ENCODE measurements at regions not wholly inside any gene's neighbourhood (a gene's known extent, or its start where the extent isn't known, plus 50 kb on each side); places are given as distances from the start of the nearest gene placed in this dataset.
"Not testable (repeated sequence)": the region's sequence is repeated elsewhere in the genome, so short reads cannot be mapped to it uniquely, and the experiment has no call there.

DNA sequence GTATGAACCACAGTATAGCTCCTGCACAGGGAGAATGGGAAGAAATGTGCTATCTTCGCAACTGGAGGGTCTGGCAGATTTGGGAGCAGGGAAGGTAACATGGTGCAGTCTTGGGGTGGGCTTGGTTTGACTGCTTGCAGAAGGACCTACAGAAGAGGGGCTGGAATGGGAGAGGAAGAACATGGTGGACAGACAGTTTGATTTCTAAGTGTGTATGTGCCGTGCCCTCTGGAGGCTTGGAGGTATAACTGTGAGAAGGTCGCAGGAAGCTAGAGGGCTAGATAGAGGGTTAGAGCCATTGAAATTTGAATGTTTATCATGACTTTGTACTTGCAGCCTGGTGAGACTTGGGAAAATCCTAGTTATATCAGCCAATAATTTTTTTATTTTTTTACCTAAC is 169.2 kb downstream of the SQOR start:
- DNase-seq (ENCODE audit: low read depth in 2 of 3, low spot score in 2 of 3): no peak

DNA sequence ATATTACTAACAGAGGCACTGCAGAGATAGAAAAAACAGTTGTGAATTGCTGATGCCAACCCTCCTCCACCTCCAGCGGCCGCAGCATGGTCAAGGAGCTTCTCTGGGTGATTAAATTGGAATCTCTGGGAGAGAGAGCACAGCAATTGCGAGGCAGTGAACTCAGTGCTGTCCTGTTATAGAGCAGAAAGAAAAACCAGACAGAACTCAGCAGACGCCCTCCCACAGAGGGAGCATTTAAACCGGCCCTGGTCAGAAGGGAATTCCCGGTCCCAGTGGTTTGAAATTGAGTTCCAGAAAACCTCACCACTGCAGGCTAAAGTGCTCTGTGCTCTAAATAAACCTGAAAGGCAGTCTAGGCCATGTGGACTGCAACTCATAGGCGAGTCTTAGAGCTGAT is 175.4 kb downstream of the SQOR start:
- no peak for DNase-seq (ENCODE audit: low read depth in 2 of 3, low spot score in 2 of 3)

DNA sequence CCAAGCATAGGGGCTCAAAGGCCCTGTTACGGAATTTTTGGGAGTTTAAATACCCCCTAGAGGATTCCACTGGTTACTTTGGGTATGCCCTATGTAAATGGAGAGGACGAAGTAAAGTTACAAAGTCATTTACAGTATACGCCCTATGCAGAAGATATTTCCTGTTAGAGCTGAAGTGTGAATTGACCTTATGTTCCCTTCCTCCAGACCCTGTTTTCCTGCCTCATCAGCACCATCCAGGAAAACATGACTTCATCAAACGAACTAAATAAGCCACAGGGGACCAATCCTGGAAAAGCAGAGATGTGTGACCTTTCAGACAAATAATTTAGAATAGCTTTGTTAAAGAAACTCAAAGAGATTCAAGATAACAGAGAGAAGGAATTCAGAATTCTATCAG is 177.4 kb downstream of the SQOR start:
- no peak for DNase-seq (ENCODE audit: low read depth in 2 of 3, low spot score in 2 of 3)

DNA sequence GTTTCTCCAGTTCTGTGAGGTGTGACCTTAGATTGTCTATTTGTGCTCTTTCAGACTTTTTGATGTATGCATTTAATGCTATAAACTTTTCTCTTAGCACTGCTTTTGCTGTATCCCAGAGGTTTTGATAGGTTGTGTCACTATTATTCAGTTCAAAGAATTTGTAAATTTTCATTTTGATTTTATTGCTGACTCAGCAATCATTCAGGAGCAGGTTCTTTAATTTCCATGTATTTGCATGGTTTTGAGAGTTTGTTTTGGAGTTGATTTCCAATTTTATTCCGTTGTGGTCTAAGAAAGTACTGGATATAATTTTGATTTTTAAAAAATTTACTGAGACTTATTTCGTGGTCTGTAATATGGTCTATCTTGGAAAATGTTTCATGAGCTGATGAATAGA is 182.7 kb downstream of the SQOR start:
- not testable (repeated sequence) for DNase-seq (ENCODE audit: low read depth in 2 of 3, low spot score in 2 of 3)

DNA sequence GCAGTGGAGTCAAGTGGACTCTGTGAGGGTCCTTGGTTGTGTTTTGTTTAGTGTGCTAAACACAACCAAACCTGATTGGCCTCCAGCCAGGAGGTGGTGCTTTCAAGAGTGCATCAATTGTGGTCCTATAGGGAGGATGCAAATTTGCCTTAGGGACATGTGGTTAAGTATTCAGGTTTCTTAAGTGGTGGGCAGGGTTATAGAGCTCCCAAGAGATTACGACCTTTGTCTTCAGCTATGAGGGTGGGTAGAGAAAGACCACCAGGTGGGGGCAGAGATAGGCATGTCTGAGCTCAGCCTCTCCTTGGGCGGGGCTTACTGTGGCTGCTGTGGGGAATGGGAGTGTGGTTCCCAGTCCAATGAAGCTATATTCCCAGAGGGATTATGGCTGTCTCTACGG is 186.6 kb downstream of the SQOR start:
- DNase-seq (ENCODE audit: low read depth in 2 of 3, low spot score in 2 of 3): no peak

DNA sequence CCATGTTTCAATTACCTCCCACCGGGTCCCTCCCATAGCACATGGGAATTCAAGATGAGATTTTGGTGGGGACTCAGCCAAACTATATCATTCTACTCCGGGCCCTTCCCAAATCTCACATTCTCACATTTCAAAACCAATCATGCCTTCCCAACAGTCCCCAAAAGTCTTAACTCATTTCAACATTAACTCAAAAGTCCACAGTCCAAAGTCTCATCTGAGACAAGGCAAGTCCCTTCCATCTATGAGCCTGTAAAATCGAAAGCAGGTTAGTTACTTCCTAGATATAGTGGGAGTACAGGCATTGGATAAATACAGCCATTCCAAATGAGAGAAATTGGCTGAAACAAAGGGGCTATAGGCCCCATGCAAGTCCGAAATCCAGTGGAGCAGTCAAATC is 188.1 kb downstream of the SQOR start:
- DNase-seq (ENCODE audit: low read depth in 2 of 3, low spot score in 2 of 3): not testable (repeated sequence)

DNA sequence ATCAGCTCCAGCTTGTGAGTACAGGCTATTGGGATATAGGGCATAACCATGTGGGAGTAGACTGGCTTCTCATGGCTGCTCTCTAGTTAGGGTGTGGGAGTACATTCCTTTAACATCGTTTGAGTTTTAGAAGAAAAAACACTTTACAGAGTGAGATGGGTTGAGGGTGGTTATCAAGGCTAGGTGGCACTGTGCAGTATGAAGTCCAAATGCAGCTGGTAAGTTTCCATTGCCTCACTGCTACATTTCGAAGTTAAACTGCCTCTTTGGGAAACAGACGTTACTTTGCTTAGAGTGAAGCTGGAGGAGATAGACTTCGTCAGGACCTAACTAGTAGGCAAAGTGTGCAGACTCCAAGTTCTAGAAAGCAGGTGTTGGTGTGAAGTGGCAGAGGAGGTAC is 192.4 kb downstream of the SQOR start:
- no peak for DNase-seq (ENCODE audit: low read depth in 2 of 3, low spot score in 2 of 3)

DNA sequence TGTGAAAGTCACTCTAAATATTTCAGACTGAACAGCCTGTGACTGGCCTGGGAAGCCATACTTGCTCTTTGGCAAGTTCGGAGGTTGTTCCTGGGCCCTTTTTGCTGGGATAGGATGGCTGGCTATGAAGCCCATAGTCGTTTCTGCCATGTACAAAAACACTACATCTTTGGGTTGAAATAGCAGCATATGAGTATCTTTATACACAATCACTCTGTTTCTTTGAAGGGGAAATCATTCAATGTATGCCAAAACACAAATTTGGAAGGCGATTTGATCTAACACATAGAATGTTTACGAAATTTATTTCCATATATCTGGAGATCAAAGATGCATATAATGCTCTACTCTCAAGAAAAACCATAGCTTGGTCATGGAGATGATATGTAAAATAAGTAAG is 192.9 kb downstream of the SQOR start:
- no peak for DNase-seq (ENCODE audit: low read depth in 2 of 3, low spot score in 2 of 3)

DNA sequence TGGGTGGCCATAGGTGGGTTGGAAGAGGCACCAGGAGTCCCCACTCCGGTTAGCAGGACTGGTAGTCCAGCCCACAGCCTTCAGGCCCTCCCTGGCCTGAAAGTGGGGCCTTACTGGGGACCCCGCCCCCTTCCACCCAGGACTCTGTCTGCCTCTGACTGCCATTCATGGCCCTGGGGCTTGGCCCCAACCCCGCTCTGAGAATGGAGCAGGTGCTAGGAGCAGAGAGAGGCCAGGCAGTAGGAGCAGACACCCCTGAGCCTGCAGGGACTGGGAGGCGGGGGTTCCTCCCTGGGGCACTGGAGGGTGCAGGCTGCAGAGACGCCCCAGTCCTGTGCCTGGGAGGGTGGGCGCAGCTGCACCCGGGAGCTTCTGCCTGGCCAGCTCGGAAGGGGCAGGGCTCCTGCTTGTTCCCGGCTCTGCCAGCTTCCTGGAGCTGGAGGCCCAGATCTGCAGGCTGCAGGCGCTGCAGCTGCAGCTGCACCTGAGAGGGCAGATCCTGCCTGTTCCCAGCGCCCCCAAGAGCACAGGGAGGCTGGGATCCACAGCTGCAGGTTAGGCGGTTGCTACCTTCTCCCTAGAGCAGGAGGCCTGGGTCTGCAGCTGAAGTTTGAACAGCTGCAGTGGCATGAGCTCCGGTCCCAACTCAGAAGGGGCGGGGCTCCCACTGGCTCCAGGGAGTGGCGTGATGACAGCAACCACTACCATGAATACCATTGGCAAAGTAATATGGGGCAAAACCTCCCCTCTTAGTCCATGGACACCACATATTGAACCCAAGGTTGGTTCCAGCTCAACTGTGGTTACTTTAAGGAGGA is 194.7 kb downstream of the SQOR start:
- DNase-seq (ENCODE audit: low read depth in 2 of 3, low spot score in 2 of 3): no peak

DNA sequence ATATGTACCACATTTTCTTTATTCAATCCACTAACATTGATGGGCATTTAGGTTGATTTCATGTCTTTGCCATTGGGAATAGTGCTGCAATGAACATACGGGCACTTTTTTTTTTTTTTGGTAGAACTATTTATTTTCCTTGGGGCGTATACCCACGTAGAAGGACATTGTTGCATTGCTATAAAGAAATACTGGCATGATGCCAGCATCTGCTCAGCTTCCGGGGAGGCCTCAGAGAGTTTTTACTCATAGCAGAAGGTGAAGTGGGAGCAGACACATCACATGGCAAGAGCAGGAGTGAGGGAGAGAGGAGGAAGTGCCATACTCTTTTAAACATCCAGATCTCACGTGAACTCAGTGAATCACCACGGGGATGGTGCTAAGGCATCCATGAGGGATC is 197.0 kb downstream of the SQOR start:
- no peak for DNase-seq (ENCODE audit: low read depth in 2 of 3, low spot score in 2 of 3)

DNA sequence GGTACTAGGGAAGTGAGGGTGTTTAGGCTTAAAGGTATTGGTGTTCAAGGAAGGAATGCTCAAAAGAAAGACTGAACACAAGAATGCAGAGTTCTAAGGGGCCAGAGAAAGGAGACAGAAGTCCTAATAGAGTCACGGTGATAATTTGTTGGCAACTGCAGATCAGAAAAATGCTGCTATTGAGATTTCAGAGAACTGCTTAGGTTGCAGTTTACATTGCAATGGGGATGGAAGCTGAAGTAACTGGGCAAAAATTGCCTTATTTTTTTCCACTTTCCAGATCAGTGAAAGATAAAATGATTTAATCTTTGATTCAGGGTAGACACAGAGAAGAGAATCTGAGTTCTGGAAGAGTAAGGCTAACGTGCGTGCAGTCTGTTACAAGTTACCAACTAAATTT is 199.8 kb downstream of the SQOR start:
- no peak for DNase-seq (ENCODE audit: low read depth in 2 of 3, low spot score in 2 of 3)

DNA sequence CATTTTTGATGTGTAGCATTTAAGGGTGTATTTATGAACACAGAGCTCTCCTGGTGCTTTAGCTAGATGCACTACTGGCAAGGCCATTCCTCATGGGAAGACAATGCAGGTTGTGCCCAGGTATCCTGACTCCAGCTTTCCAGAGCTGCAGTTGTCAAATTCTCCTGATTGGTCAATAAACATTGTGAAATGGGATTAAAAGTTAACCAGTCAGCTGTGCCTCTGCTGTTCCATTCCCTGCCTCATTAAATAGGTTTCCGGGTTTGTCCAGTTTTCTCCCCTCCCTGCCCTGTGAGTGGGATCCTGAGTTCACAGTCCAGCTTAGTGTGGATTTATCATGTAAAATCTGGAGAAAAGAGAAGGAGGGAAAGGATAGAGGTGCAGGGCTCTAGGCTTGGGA is 207.3 kb downstream of the SQOR start:
- DNase-seq (ENCODE audit: low read depth in 2 of 3, low spot score in 2 of 3): no peak

DNA sequence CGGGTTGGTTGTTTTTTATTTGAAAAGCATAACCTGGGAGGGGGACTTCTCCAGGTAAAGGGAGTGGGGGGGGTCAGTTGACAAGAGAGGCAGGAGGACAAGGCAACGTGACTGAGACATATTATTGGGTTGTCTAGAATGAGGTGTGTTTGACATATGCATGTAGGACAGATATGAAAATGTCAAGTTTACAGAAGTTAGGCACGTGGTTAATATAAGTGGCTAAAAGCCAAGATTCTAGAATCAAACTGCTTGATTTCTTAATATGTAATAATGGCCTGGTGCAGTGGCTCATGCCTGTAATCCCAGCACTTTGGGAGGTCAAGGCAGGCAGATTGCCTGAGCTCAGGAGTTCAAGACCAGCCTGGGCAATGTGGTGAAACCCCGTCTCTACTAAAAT is 212.8 kb downstream of the SQOR start:
- DNase-seq (ENCODE audit: low read depth in 2 of 3, low spot score in 2 of 3): no peak

DNA sequence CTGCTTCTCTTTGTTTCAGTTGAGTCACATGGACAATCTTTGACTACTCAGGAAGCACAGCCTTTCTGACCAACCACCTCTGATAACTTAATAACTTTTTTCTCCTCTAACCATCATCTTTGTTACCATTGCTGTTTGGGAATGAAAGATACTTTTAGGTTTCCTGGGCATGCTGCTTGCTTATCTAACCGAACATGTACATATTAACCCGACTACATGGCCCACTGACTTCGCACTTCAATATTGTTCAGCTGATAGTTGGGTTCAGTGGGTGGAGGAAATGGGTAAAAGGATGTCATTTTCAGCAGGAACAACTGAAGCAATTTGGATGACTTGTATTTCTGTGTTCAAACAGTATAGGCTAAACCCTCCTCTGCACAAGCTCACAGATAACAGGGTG is 214.3 kb downstream of the SQOR start:
- DNase-seq (ENCODE audit: low read depth in 2 of 3, low spot score in 2 of 3): no peak

DNA sequence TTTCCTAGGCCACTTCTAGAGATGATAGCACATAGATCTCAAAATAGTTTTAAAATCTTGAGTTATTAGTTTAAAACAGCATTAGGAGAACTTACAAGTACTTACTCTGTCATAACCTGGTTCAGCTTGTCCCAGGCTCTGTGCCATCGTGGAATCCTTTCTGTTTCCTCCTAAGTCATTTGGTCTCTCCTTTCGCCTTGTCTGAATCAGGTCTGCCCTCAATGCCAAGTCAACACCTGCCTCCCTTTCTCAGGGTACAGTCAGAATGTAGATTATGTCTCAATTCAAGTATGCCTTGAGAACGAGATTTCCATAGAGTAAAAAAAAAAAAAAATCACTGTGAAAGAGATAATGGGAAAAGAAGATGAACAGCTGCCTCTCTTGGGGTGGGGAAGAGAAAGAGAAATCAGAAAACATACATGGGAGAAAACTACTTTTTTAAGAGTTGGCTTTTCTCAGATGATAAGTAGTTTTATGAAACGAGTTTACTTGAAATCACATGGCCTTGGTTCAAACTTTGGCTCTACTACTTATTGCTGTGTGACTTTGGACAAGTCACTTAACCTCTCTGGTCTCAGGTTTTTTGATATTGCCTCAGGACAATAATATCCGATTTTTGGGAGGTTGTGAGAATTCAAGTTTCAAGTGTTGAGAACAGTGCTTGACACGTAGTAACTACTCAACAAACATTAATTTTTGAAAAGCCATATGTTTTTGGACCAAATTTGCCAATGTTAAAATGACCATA is 219.8 kb downstream of the SQOR start:
- DNase-seq (ENCODE audit: low read depth in 2 of 3, low spot score in 2 of 3): no peak

DNA sequence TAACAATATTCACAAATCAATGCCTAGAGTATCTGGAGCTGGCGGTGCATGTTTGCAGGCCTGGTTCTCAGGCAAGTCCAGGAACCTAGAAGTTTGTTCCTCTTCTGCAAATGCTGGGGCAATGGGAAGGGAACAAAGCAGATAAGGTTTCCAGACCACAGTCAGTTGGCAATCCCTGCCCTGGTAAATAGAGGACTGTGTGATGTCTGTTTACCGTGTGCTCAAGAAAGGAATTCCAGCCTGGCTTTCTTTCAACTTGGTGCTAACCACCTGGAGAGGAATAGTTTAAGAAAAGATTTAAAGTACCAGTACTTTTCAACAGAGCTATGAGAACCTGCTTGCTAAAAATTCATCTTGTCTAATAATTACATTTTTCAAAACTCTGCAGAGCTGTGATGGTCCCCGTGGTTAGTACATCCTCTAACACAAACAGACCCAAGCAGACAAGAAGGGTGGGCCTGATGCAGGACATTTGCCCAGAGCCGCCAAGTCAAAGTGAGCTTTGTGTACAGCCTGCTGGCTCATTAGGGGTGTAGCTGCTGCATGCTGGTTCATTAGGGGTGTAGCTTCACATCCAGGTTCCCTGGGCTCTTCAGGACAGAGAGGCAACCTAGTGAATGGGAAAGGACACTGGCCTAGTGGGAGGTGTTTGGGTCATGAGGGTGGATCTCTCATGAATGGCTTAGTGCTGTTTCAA is 220.5 kb downstream of the SQOR start:
- no peak for DNase-seq (ENCODE audit: low read depth in 2 of 3, low spot score in 2 of 3)

DNA sequence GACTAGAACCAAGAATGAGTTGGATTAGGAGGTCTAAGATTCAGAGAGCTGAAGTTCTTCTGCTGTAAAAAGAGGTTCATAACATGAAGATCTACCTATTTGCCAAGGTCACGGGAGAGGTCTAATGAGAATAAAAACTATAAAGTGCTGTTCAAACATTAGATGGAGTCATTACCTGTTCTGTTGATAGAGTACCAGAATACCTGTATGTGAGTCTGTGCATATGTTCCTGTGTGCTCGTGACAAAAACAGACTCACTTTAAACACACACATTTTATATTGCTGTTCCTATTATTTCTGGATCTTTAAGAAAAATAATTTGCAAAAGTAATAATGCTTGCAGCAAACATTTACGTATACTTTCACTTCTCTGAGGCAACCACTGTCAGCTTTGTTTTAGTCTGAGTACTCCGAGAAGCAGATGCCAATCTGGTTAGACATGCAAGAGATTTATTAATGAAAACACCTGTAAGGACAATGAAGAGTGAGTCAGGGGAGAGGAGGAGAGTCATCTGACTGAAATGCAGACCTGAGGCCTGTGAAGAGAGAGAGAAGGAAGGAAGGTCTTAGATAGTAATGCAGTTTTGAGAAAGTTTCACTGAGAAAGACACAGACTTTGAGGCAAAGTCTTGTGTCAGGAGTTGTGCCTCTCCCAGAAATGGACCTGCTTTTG is 221.2 kb downstream of the SQOR start:
- DNase-seq (ENCODE audit: low read depth in 2 of 3, low spot score in 2 of 3): no peak

DNA sequence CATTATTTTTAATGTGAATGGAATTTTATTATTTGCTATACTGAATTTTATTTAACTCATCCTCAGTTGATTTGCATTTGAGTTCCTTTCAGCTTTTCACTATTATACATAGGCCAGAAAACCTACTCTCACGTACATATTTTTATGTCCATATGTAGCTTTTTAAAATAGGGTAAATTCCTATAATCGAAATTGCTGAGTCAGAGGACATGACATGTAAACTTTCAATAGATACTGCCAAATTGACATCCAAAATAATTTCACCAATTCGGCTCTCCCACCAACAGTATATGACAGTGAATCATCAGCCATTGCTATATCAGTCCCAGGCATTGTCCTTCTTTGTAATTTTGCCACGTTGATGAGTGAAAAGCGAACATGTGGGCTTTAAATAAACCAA is 222.5 kb downstream of the SQOR start:
- no peak for DNase-seq (ENCODE audit: low read depth in 2 of 3, low spot score in 2 of 3)

DNA sequence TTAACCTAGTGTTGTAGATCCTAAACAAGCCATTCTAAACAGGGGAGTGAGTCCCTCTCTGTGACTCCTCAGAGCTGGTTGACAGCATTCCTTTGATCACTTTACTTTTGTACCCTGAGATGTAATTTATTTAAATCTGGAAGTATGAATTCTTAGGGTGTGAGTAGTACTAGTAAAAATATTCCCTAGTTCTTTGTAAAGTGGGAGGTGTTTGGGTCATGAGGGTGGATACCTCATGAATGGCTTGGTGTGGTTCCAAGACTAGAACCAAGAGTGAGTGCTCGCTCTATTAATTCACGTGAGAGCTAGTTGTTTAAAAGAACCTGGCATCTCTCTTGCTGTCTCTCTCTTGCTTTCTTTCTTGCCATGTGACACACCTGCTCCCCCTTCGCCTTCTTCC is 223.7 kb downstream of the SQOR start:
- DNase-seq (ENCODE audit: low read depth in 2 of 3, low spot score in 2 of 3): no peak

DNA sequence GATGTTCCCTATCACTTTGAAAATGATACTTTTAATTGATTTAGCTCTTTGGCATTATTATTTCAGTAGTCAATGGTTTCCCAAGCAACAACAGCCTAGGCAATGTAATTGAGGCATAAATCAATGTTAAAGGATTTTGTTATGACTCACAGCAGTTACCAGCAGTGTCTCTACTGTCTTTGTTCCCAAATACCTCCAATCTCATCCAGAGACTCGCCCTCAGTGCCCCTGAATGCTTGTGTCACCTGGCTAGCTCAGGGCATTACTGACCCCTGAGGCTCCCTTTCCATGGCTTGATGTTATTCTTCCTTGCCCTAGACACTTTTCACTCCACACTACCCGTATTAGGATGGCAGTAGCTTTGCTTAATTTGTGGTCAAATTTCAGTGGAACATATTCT is 227.2 kb downstream of the SQOR start:
- no peak for DNase-seq (ENCODE audit: low read depth in 2 of 3, low spot score in 2 of 3)

DNA sequence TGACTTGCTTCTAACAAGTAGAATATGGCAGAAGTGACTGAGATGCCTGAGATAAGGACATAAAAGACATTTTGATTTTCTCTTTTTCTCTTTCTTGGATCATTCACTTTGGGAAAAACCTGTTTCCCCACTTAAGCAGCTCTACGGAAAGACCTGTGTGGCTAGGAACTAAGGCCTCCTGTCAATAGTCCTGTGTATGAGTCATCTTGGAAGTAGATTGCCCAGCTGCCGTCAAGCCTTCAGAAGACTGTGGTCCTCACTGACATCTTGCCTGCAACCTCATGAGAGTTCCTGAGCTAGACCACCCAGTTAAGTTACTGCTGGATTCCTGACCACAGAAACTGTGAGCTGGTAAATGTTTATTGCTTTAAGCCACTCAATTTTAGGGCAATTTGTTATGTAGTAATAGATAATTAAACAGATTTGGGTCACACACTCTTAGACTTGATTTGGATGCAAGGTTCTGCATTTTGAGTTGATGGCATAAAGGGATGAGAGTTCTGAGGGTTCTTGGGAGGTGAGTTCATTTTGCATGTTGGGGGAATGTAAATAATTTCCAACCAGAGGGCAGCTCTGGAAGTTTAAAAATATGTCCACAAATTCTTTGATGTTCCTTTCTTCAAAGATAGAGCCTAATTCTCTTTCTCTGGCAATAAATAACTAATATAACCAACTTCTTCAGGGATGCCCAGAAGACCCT is 229.2 kb downstream of the SQOR start:
- no peak for DNase-seq (ENCODE audit: low read depth in 2 of 3, low spot score in 2 of 3)
